Bronchial epithelial cell (primary cell): ENCODE measurements at regions not wholly inside any gene's neighbourhood (a gene's known extent, or its start where the extent isn't known, plus 50 kb on each side); places are given as distances from the start of the nearest gene placed in this dataset.

ENCODE experiments used
- DNase-seq: peaks from one replicate; pipeline ENCODE4 v3.0.0-alpha.2; 2010; ENCODE audit warnings: low read depth
- FAIRE-seq: peaks from 2 replicates; lab custom pipeline; 2011; peaks lifted over from hg19 to GRCh38; lab: Jason Lieb, UNC
- H3K27me3 ChIP-seq: 2 replicates; pipeline ENCODE4 v1.5.1; 2011; ENCODE audit warnings: low read length; ENCODE audit not compliant: control insufficient read depth, insufficient read depth
- H3K36me3 ChIP-seq: 2 replicates; pipeline ENCODE4 v1.5.1; 2011; ENCODE audit warnings: low read length; ENCODE audit not compliant: control insufficient read depth, insufficient read depth
- H3K4me3 ChIP-seq: 2 replicates; pipeline ENCODE4 v1.5.1; 2011; ENCODE audit warnings: mild to moderate bottlenecking, low read depth, low read length, control low read depth
- TF ChIP-seq, protein P1 (sequence below): IDR thresholded peaks from 2 replicates; pipeline ENCODE4 v1.5.1; 2011; ENCODE audit warnings: mild to moderate bottlenecking, moderate library complexity, low read length, control low read depth, inconsistent platforms; ENCODE audit not compliant: insufficient read depth, severe bottlenecking

DNA sequence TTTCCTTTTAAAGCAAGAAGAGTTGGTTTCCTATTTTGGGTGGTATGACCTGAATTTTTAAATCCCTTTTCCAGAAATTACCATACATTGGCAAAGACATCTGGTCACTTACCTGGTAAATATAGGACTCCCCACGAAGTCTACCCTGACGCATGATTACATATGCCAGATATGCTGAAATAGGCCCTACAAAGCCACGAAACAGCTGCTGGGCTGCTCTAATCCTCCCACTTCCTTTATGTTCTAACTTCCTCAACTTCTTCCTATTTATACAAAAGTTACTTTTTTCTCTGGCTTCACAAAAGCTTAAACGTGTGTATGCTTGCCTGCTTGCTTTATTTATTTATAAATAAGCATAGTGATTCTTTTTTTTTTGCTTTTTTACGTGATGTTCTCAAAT lies 186.0 kb upstream of the EPHA4 start:
- no peaks in the 10 kb centered on the region for H3K27me3 ChIP-seq
- FAIRE-seq: no peak
- no peaks in the 10 kb centered on the region for H3K36me3 ChIP-seq
- H3K4me3 ChIP-seq: no peak overlapping the region
- DNase-seq: peak; percentile 3
- TF ChIP-seq, protein P1, sequence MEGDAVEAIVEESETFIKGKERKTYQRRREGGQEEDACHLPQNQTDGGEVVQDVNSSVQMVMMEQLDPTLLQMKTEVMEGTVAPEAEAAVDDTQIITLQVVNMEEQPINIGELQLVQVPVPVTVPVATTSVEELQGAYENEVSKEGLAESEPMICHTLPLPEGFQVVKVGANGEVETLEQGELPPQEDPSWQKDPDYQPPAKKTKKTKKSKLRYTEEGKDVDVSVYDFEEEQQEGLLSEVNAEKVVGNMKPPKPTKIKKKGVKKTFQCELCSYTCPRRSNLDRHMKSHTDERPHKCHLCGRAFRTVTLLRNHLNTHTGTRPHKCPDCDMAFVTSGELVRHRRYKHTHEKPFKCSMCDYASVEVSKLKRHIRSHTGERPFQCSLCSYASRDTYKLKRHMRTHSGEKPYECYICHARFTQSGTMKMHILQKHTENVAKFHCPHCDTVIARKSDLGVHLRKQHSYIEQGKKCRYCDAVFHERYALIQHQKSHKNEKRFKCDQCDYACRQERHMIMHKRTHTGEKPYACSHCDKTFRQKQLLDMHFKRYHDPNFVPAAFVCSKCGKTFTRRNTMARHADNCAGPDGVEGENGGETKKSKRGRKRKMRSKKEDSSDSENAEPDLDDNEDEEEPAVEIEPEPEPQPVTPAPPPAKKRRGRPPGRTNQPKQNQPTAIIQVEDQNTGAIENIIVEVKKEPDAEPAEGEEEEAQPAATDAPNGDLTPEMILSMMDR: no peak

DNA sequence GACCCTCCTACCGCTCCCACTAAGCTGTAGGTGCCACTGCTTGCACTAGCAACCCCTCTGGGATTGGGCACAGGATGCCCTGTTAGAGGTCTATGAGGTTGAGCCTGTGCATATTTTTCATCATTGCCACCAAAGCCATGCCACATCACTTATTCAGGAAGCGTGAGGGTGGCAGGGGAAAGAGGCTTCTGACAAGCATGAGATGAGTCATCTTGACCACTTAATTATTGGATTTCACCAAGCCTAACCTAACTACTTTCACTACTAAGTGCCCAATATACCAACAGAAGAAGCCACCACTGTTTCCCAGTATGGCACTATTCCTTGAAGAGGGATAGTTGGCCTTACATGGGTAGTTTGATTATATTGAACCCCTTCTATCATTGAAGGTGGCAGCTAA lies 181.3 kb upstream of the EPHA4 start:
- TF ChIP-seq, protein P1: no peak
- no peaks in the 10 kb centered on the region for H3K27me3 ChIP-seq
- no peaks in the 10 kb centered on the region for H3K36me3 ChIP-seq
- no peak for DNase-seq
- no peak for FAIRE-seq
- H3K4me3 ChIP-seq: no peak overlapping the region

DNA sequence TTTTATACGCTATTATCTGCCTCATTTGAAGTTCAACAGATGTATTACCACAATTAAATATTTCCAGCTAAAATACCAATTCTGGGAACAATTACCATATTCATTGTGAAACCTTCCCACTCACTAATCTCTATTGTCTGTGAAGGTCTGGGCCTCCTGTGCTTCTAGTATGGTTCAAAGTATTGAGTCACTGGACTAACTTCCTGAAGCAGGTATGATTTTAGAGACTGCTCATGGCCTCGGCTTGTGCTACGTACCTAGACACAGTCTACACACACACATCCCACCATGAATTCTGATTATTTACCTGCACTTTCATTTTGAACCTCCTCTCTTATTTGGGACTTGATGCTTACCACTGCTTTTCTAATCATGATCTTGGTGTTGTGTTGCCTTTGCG lies 180.7 kb upstream of the EPHA4 start:
- TF ChIP-seq, protein P1: no peak
- no peak for FAIRE-seq
- peak; percentile 4 for DNase-seq
- H3K36me3 ChIP-seq: no peaks in the 10 kb centered on the region
- no peaks in the 10 kb centered on the region for H3K27me3 ChIP-seq
- H3K4me3 ChIP-seq: no peak overlapping the region

DNA sequence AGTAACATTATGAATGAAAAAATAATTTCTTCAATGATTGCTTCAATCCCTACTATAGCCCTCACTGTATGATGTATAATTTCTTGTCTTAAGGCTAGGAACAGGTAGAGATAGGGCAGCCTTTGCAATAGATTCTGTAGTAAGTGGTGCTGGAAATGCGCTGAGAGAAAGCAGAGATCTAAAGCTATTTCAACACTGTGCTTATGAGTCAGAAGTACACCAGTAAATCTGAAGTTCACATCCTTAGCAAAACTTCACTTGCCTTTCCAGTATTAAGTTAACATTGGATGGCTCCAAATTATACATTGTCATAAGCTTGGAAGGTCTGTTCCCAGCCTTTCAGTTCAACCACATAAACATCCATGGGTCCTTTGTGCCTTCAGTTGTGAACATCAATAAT lies 178.2 kb upstream of the EPHA4 start:
- TF ChIP-seq, protein P1: no peak
- peak; percentile 15 for DNase-seq
- no peak for FAIRE-seq
- no peak overlapping the region for H3K4me3 ChIP-seq
- no peaks in the 10 kb centered on the region for H3K36me3 ChIP-seq
- no peaks in the 10 kb centered on the region for H3K27me3 ChIP-seq

DNA sequence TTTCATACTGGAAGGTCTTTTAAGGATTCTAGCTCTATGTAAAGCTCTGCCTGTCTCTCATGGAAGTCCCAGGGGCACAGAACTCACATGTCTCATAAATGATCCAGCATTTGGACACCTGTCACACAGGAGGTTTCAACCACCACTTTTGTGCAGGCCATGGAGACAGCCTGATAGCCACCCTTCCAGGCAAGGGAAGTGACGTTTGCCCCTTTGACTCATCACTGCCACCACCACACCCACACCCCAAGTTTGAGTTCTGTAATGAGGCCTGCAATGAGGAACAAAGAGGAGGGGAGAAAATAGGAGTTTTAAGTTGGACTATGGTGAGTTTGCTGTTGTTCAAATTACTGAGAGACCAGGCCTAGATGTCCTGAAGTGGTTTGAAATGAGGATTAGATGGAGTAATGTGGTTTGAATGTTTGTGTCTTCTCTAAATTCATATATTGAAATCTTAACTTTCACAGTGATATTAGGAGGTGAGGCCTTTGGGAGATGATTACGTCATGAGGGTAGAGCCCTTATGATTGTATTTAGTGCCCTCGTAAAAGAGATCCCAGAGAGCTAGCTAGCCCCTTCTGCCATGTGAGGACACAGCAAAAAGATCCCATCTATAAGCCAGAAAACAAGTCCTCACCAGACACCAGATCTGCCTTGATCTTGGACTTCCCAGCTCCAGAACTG lies 175.3 kb upstream of the EPHA4 start:
- TF ChIP-seq, protein P1: no peak
- DNase-seq (no peak), FAIRE-seq (no peak)
- H3K36me3 ChIP-seq: no peaks in the 10 kb centered on the region
- no peaks in the 10 kb centered on the region for H3K27me3 ChIP-seq
- no peak overlapping the region for H3K4me3 ChIP-seq
